Left ventricle myocardium inferior (tissue), 1 donor: ENCODE measurements at regions not wholly inside any gene's neighbourhood (a gene's known extent, or its start where the extent isn't known, plus 50 kb on each side); places are given as distances from the start of the nearest gene placed in this dataset.

Experiments used
- DNase-seq: peaks from one replicate; pipeline ENCODE4 v3.0.0-alpha.2; 2020
- H3K27ac ChIP-seq: fragments of 200-600 bp; replicated peaks from 2 replicates; pipeline ENCODE4 v1.8.0; 2021
- H3K27me3 ChIP-seq: fragments of 200-600 bp; 2 replicates; pipeline ENCODE4 v1.8.0; 2021; ENCODE audit warnings: low read depth
- H3K36me3 ChIP-seq: fragments of 200-600 bp; 2 replicates; pipeline ENCODE4 v1.8.0; 2021
- H3K4me1 ChIP-seq: fragments of 200-600 bp; 2 replicates; pipeline ENCODE4 v1.8.0; 2021
- H3K4me3 ChIP-seq: fragments of 200-600 bp; 2 replicates; pipeline ENCODE4 v1.8.0; 2021; ENCODE audit warnings: mild to moderate bottlenecking, moderate library complexity
- H3K9me3 ChIP-seq: fragments of 200-600 bp; replicated peaks from 2 replicates; pipeline ENCODE4 v1.8.0; 2021
- intact Hi-C: fragments of 100-400 bp; cut with micrococcal nuclease; formaldehyde crosslinking; loops from one replicate; pipeline ENCODE4 v1.11.0; 2022
- TF ChIP-seq, protein P1 (sequence below): fragments of 200-600 bp; IDR thresholded peaks from 2 replicates; pipeline ENCODE4 v1.8.0; 2021; ENCODE audit warnings: antibody characterized with exemption, mild to moderate bottlenecking, borderline replicate concordance
- donor health status: DM: no; HTN: yes; CAD: no; lungs with severe emphysema.

GRCh38 chr1:212225416-212225815 lies 59.8 kb upstream of the PPP2R5A start:
- DNase-seq: no peak
- peaks cover 21% of the 10 kb centered on the region for H3K4me1 ChIP-seq
- no peak overlapping the region for H3K27ac ChIP-seq
- intact Hi-C loops: no loop called here
- TF ChIP-seq, protein P1, sequence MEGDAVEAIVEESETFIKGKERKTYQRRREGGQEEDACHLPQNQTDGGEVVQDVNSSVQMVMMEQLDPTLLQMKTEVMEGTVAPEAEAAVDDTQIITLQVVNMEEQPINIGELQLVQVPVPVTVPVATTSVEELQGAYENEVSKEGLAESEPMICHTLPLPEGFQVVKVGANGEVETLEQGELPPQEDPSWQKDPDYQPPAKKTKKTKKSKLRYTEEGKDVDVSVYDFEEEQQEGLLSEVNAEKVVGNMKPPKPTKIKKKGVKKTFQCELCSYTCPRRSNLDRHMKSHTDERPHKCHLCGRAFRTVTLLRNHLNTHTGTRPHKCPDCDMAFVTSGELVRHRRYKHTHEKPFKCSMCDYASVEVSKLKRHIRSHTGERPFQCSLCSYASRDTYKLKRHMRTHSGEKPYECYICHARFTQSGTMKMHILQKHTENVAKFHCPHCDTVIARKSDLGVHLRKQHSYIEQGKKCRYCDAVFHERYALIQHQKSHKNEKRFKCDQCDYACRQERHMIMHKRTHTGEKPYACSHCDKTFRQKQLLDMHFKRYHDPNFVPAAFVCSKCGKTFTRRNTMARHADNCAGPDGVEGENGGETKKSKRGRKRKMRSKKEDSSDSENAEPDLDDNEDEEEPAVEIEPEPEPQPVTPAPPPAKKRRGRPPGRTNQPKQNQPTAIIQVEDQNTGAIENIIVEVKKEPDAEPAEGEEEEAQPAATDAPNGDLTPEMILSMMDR: no peak
- H3K9me3 ChIP-seq: no peaks in the 10 kb centered on the region
- no peaks in the 10 kb centered on the region for H3K36me3 ChIP-seq
- no peak overlapping the region for H3K4me3 ChIP-seq
- H3K27me3 ChIP-seq: no peaks in the 10 kb centered on the region

GRCh38 chr1:212225871-212226302 lies 59.3 kb upstream of the PPP2R5A start:
- H3K27ac ChIP-seq: peak overlapping the region; percentile 55
- H3K9me3 ChIP-seq: no peaks in the 10 kb centered on the region
- no peak overlapping the region for H3K4me3 ChIP-seq
- TF ChIP-seq, protein P1: no peak
- peaks cover 21% of the 10 kb centered on the region for H3K4me1 ChIP-seq
- no peak for DNase-seq
- H3K27me3 ChIP-seq: no peaks in the 10 kb centered on the region
- no peaks in the 10 kb centered on the region for H3K36me3 ChIP-seq
- intact Hi-C loops: no loop called here

DNA sequence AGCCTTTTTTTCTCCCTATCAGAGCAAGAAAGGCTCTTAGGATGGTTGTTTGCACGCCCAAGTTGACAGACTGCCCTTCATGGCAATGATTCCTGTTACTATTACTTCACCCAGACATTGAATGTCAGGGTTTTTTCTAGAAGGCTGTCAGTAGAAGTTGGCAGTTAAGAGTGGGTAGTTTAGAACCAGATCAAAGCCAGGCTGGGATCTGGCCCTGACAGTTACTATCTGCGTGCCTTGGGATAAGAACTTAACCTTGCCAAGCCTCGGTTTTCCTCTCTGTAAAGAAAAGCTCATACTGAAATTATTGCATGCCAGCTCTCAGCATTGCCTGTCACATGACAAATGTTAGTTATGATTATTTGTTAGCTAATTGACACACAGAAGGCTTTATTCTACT lies 58.7 kb upstream of the PPP2R5A start:
- Histone ChIP-seq H3K36me3 (no peaks in the 10 kb centered on the region), H3K4me3 (no peak overlapping the region), H3K4me1 (peaks cover 21% of the 10 kb centered on the region), H3K9me3 (no peaks in the 10 kb centered on the region), H3K27ac (peak overlapping the region; percentile 55), H3K27me3 (no peaks in the 10 kb centered on the region)
- TF ChIP-seq, protein P1: no peak
- intact Hi-C loops: no loop called here
- no peak for DNase-seq

DNA sequence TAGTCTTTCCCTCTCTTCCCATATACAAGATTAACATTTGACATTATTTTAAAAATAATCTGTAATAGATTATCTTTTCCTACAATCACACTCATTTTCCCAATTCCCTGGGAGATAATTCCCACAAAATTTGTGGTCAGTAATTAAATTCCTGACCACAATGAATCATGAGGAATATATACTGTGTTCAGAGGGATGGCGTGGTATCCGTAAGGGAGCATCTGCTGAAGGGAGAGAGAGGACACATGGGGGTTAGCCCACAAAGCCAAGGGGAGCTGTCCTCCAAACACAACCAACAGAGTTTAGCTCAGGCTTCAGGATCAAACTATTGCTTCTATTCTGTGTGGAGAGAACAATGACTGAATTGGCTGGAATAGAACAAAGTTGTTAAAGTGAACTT lies 57.1 kb upstream of the PPP2R5A start:
- Histone ChIP-seq H3K27me3 (no peaks in the 10 kb centered on the region), H3K4me3 (no peak overlapping the region), H3K4me1 (peaks cover 27% of the 10 kb centered on the region), H3K36me3 (no peaks in the 10 kb centered on the region), H3K9me3 (no peaks in the 10 kb centered on the region), H3K27ac (no peak overlapping the region)
- no peak for DNase-seq
- TF ChIP-seq, protein P1: no peak
- intact Hi-C loops: no loop called here

DNA sequence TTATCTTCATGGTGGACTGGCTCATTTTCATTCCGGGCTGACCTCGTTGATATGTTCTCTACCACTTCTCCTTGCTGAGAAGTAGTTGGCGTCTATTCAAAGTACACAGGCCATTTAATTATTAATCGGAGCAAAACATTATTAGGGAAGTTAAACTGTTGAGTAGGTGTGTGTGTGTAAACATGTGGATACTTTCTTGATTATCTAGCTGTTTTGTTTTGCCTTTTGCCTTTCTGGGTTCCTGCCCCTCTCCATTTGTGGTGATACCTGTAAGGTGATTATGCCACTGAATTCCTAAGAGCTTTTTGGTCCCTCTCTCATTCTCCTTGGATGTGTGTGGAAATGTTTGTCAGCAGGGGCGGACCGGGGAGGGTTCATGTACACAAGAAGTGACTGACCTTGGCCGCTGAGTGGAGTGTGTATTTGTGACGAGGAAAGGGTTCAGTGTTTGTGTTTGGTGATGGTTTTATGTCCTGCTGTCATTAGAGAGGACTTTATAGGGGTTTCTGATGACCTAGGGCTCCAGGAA lies 56.6 kb upstream of the PPP2R5A start:
- Histone ChIP-seq H3K27me3 (no peaks in the 10 kb centered on the region), H3K27ac (no peak overlapping the region), H3K9me3 (no peaks in the 10 kb centered on the region), H3K36me3 (no peaks in the 10 kb centered on the region), H3K4me3 (no peak overlapping the region), H3K4me1 (peaks cover 33% of the 10 kb centered on the region)
- TF ChIP-seq, protein P1: no peak
- intact Hi-C loops: no loop called here
- DNase-seq: no peak
